Smooth muscle cell (in vitro differentiated cells): ENCODE measurements at regions not wholly inside any gene's neighbourhood (a gene's known extent, or its start where the extent isn't known, plus 50 kb on each side); places are given as distances from the start of the nearest gene placed in this dataset.

ENCODE experiments used
- DNase-seq: peaks from one replicate; lab custom pipeline; 2025; ENCODE audit not compliant: unreplicated experiment; lab: John Stamatoyannopoulos, UW
- H2AFZ ChIP-seq: fragments of 200-600 bp; sonication (generic); 2 replicates; pipeline ENCODE4 v1.6.0; 2016; ENCODE audit warnings: antibody characterized with exemption, low read depth, mild to moderate bottlenecking
- H3F3A ChIP-seq: fragments of 200-600 bp; sonication (generic); 2 replicates; pipeline ENCODE4 v1.6.0; 2017; ENCODE audit warnings: antibody characterized with exemption, low read depth
- H3K27ac ChIP-seq: fragments of 200-600 bp; sonication (generic); 2 replicates; pipeline ENCODE4 v1.5.1; 2016; ENCODE audit warnings: low read depth, mild to moderate bottlenecking
- H3K27me3 ChIP-seq: fragments of 200-600 bp; sonication (generic); 2 replicates; pipeline ENCODE4 v1.6.1; 2016; ENCODE audit warnings: low read depth, mild to moderate bottlenecking
- H3K36me3 ChIP-seq: fragments of 200-600 bp; sonication (generic); 2 replicates; pipeline ENCODE4 v1.5.1; 2016; ENCODE audit warnings: low read depth
- H3K4me1 ChIP-seq: fragments of 200-600 bp; sonication (generic); 2 replicates; pipeline ENCODE4 v1.5.1; 2016; ENCODE audit warnings: low read depth
- H3K4me2 ChIP-seq: fragments of 200-600 bp; sonication (generic); 2 replicates; pipeline ENCODE4 v1.6.0; 2016; ENCODE audit warnings: mild to moderate bottlenecking
- H3K4me3 ChIP-seq: fragments of 200-600 bp; sonication (generic); 2 replicates; pipeline ENCODE4 v1.5.1; 2016; ENCODE audit warnings: mild to moderate bottlenecking
- H3K79me2 ChIP-seq: fragments of 200-600 bp; sonication (generic); 2 replicates; pipeline ENCODE4 v1.6.0; 2016; ENCODE audit warnings: low read depth, mild to moderate bottlenecking
- H3K9ac ChIP-seq: fragments of 200-600 bp; sonication (generic); 2 replicates; pipeline ENCODE4 v1.6.0; 2016; ENCODE audit warnings: low read depth
- H3K9me3 ChIP-seq: fragments of 200-600 bp; sonication (generic); replicated peaks from 2 replicates; pipeline ENCODE4 v1.5.1; 2016; ENCODE audit warnings: low read depth
- H4K20me1 ChIP-seq: fragments of 200-600 bp; sonication (generic); 2 replicates; pipeline ENCODE4 v1.6.0; 2016; ENCODE audit warnings: low read depth
- WGBS: methylation state at CpG from one replicate; pipeline ENCODE4 v1.1.7; 2016; ENCODE audit warnings: low lambda C conversion rate; 5-methylcytosine and 5-hydroxymethylcytosine counted together
- TF ChIP-seq, protein P1 (sequence below): fragments of 200-600 bp; sonication (generic); IDR thresholded peaks from 2 replicates; pipeline ENCODE4 v1.5.1; 2017; ENCODE audit warnings: borderline replicate concordance, mild to moderate bottlenecking, antibody characterized with exemption; ENCODE audit not compliant: insufficient read depth, poor library complexity, severe bottlenecking

DNA sequence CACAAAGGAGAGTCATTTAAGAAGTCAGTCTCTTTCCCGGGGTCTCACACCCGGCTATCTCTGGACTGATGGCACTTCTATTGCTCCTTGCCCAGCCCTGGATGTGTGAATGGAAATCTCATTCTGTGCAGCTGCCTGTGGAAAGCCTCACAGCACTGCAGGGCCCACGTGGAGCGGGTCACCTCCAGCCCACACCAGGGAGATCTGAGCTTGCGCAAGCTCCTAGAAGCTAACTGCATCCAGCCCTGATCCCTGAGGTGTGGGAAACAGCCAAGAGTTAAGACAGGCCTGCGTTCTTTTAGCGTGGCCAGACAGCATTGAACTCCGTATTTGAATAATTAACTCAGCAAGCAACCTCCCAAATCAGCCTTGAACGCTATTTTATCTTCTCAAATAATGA, 150.5 kb downstream of the LRIG2 start:
- Histone ChIP-seq H3K36me3 (no peaks in the 10 kb centered on the region), H3K9me3 (no peaks in the 10 kb centered on the region), H3K4me2 (peak overlapping the region; percentile 8), H3F3A (no peaks in the 10 kb centered on the region), H3K4me3 (no peak overlapping the region), H3K27ac (no peak overlapping the region), H3K4me1 (no peaks in the 10 kb centered on the region), H3K9ac (no peak overlapping the region), H4K20me1 (no peaks in the 10 kb centered on the region), H3K27me3 (no peaks in the 10 kb centered on the region), H2AFZ (peak overlapping the region; percentile 55), H3K79me2 (no peaks in the 10 kb centered on the region)
- no peak for DNase-seq
- 35% methylated on average over 9 of the region's 9 CpGs for WGBS
- TF ChIP-seq, protein P1, sequence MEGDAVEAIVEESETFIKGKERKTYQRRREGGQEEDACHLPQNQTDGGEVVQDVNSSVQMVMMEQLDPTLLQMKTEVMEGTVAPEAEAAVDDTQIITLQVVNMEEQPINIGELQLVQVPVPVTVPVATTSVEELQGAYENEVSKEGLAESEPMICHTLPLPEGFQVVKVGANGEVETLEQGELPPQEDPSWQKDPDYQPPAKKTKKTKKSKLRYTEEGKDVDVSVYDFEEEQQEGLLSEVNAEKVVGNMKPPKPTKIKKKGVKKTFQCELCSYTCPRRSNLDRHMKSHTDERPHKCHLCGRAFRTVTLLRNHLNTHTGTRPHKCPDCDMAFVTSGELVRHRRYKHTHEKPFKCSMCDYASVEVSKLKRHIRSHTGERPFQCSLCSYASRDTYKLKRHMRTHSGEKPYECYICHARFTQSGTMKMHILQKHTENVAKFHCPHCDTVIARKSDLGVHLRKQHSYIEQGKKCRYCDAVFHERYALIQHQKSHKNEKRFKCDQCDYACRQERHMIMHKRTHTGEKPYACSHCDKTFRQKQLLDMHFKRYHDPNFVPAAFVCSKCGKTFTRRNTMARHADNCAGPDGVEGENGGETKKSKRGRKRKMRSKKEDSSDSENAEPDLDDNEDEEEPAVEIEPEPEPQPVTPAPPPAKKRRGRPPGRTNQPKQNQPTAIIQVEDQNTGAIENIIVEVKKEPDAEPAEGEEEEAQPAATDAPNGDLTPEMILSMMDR: no peak

DNA sequence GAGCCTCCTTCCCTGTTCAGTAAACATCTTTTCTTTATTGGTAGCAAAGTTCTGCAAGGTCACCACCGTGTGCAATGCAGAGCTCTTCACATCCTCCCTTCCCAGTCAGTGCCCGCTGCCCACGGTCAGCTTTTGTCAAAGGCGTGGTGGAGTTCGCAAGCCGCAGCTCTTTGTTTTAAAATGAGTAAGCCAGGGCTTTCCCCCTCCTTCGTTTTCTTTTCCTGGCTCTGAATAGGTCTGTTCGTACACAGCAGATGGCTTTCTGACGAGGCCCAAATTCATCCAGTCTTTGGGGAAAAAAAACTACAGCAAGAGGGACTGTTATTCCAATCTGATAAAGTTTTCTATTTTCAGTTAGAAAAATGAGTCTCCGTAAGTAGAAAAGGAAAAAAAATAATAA, 153.2 kb downstream of the LRIG2 start:
- no peak overlapping the region for H3K4me2 ChIP-seq

DNA sequence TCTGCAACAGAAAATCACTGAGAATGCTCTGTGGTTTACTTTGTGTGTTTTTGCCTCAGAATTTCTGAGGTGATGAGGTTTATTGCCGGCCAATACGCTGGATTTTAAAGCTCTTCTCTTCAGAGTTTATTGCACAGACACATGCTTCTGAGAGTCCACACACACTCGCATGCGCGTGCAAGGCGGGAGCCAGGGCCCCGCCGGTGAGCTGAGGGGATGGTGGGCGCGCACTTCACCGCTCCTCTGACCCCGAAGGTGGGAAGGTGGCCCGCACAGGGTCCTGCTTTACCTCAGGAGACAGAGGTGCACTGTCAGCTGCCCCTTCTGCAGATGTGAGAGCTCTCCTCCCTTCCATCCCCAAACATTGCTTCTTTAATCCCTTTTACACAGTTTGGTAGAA, 158.4 kb upstream of the MAGI3 start:
- no peak overlapping the region for H3K4me2 ChIP-seq
- WGBS: 91% methylated on average over 13 of the region's 13 CpGs
- TF ChIP-seq, protein P1: no peak
- H2AFZ ChIP-seq: no peak overlapping the region
- H3K4me1 ChIP-seq: no peaks in the 10 kb centered on the region
- no peaks in the 10 kb centered on the region for H4K20me1 ChIP-seq
- H3F3A ChIP-seq: no peaks in the 10 kb centered on the region
- no peaks in the 10 kb centered on the region for H3K79me2 ChIP-seq
- H3K27me3 ChIP-seq: no peaks in the 10 kb centered on the region
- H3K9ac ChIP-seq: no peak overlapping the region
- no peak overlapping the region for H3K4me3 ChIP-seq
- no peak for DNase-seq
- no peaks in the 10 kb centered on the region for H3K9me3 ChIP-seq
- H3K36me3 ChIP-seq: no peaks in the 10 kb centered on the region
- no peak overlapping the region for H3K27ac ChIP-seq

More for the DNA sequence above, 153.2 kb downstream of the LRIG2 start:
- Histone ChIP-seq H3K4me1 (no peaks in the 10 kb centered on the region), H3F3A (no peaks in the 10 kb centered on the region), H3K4me3 (no peak overlapping the region), H3K27me3 (no peaks in the 10 kb centered on the region), H3K36me3 (no peaks in the 10 kb centered on the region), H3K27ac (no peak overlapping the region), H2AFZ (peak overlapping the region; percentile 11), H4K20me1 (no peaks in the 10 kb centered on the region), H3K9me3 (no peaks in the 10 kb centered on the region), H3K9ac (no peak overlapping the region), H3K79me2 (no peaks in the 10 kb centered on the region)
- WGBS: 76% methylated on average over 10 of the region's 10 CpGs
- DNase-seq: no peak
- TF ChIP-seq, protein P1: no peak

DNA sequence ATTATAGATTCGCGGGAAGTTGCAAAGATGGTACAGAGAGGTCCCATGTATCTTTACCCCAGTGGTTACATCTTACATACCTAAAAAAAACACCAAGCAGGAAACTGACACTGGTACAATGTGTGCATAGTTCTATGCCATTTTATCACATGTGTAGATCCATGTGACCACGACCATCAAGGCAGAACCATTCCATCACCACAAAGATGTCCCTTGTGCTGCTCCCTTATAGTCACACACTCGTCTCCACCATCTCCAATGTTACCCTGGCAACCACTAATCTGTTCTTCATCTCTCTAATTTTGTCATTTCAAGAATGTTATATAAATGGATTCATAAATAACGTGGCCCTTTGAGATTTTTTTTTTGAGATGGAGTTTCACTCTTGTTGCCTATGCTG, 156.9 kb upstream of the MAGI3 start:
- no peak overlapping the region for H3K4me3 ChIP-seq
- no peaks in the 10 kb centered on the region for H3K9me3 ChIP-seq
- no peaks in the 10 kb centered on the region for H4K20me1 ChIP-seq
- H2AFZ ChIP-seq: no peak overlapping the region
- no peak for DNase-seq
- H3K4me1 ChIP-seq: no peaks in the 10 kb centered on the region
- no peaks in the 10 kb centered on the region for H3K36me3 ChIP-seq
- H3F3A ChIP-seq: no peaks in the 10 kb centered on the region
- TF ChIP-seq, protein P1: no peak
- H3K27ac ChIP-seq: no peak overlapping the region
- H3K4me2 ChIP-seq: no peak overlapping the region
- H3K27me3 ChIP-seq: no peaks in the 10 kb centered on the region
- no peak overlapping the region for H3K9ac ChIP-seq
- H3K79me2 ChIP-seq: no peaks in the 10 kb centered on the region
- 95% methylated on average over 5 of the region's 5 CpGs for WGBS
